ENCODE measurements at regions not wholly inside any gene's neighbourhood (a gene's known extent, or its start where the extent isn't known, plus 50 kb on each side); places are given as distances from the start of the nearest gene placed in this dataset.
A peak's percentile ranks its signal among the peaks of the same experiment; 100 is the strongest.

DNA sequence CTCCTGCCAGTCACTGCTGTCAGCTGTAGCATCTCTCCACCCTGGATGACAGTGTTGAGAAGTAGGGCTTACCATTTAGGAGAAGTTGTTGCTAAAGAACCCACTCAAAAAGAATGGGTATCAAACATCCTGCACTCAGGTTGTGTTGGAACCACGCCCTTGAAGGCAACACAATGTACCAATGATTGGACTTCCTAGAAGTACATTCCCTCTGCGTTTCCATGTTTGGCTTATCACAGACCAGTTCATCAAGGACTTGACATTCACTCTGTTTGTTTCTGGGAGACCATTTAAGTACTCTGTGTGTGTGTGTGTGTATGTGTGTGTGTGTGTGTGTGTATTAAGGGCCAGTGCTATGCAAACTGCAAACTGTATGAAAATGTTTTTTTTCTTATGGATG lies 200.6 kb upstream of the GATB start:
- DNase-seq = peak; percentile 26

DNA sequence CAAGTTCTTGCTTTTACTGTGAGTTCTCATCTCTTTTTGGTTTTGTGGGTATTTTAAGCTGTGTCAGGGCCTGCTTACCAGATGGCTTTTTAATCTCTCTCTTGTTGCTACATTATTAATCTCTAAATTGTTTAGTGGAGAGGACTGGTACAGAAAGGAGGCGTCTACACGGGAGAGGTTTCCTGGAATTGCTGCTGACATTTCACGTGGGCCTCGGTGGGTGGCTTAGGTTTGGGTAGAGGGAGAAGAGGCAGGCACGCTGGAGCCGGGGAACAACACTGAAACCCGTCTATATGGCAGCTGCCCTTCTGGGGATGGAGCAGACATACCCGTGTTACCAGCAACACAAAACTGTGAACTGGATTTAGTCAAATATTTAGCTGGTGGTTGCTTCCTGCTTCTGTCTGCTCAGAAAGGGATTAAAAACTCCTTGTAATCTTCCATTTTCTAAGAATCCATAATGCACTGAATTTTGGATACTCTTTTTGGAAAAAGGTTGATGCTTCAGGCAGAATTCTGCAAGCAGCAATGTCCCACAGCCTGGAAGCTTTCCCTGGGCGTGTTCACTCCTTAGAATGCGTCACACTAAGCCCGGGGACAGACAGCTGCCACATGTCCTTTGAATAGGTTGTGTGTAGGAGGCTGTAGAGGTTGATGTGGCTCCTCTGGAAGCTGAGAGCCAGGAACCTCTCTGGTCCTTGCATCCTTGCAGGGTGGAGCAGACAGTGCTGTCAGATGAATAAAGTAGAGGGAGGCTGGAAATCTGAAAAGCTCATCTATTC lies 199.8 kb upstream of the GATB start:
- no peak for DNase-seq

DNA sequence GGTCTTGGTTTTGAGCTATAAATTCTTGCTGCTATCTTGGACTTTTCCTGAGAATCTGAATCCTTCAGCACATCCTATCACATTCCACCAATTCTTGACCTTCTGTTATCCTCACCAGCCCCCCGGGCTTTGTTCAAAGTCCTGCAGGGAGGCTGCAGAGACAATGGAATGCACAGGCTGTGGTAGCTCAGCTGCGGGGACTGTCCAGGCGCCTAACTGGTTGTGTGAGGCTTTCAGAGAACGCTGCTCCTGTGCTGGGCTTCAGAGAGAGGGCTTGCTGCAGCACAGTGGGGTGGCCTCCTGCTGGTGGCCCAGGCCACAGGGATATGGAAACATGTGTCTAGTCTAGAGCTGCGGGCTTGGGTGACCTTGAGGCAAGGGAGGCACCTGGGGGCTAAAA lies 196.3 kb upstream of the GATB start:
- no peak for DNase-seq

DNA sequence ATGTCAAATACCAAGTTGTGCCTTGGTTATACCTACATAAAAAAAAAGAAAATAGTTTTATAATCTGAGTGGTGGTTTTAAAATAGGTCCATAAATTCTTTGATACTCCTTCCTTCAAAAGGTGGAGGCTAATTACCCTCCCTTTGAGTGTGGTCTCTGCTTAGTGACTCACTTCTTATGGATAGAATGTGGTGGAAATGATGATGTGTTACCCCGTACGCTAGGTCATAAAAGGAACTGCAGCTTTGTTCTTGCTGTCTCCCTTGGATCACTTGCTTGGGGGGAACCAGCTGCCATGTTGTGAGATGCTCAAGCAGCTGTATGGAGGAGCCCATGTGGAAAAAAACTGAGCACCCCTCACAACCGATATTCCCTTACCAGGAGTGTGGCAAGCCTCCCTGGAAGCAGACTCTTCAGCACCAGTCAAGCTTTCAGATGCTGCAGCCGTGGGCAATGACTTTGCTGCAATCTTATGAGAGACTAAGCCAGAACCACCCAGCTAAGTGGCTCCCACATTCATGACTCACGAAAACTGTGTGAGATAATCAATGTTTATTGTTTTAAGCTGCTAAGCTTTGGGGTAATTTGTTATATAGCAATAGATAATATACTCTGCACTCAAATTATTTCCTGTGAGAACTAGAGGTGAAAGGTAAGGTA lies 195.0 kb upstream of the GATB start:
- DNase-seq = no peak

DNA sequence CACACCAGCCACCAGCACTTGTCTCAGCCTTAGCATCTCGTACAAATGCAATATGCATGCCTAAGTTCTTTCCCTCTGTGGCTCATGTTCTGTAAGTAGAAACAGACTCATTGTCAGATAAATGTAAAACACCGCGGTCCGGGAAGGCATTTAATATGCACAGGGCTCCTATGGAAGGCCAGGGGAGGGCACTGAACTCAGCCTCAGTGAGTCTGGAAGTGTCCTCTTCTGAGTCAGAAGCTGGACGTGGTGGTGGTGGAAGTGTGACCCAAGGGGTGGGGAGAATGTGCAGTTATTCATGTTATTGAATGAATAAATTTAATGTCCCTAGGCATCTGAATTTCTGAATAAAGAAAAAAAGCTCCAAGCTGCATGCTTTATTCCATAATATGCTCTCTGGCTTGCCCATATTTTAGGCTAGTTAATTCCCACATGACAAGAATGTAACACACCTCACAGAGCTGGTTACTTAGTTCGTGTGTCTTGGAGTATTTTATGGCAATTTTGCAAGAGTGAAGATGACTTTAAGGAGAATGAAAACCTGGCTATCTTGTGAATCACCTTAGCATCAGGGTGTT lies 193.1 kb upstream of the GATB start:
- no peak for DNase-seq

DNA sequence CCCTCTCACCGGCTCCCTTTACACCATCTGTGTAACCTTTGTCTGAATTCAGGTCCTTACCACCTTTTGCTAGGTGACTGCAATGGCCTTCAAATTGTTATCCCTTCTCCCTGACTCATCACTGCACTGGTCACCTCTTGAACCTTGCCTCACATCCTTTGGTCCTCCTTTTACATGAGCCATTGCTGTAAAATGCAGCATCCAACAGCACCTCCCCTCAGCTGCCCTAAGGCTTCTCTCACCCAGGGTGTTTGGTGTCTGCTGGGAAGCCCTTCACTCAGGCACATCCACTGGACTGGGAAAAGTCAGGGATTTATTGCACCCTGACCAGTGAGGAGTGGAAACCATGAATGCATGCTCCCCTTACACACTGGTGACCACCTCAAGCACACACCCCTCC lies 192.5 kb upstream of the GATB start:
- no peak for DNase-seq

DNA sequence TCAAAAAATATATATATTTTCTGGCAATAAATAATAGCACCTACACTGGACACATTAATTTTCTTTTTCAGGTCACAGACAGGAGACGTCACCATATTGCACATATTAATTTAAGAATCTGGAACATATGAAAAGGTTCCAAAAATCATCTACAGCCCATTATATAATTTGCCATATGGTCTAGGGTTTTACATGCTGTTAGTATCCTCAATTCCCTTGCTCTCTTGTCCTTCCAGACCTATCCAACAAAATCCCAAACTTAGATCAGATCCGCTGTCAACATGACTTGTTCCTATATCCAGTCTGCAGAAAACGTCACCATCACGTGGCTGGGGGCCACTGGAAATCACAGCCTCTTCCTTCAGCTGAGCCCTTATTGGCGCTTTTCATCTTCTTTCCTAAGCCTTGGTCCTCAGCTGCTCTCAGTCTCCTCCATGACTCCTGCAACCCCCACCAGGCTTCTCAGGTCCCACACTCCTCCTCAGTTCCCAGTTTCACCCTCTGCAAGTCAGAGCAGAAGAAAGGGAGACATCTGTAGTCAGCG lies 192.0 kb upstream of the GATB start:
- DNase-seq = no peak

DNA sequence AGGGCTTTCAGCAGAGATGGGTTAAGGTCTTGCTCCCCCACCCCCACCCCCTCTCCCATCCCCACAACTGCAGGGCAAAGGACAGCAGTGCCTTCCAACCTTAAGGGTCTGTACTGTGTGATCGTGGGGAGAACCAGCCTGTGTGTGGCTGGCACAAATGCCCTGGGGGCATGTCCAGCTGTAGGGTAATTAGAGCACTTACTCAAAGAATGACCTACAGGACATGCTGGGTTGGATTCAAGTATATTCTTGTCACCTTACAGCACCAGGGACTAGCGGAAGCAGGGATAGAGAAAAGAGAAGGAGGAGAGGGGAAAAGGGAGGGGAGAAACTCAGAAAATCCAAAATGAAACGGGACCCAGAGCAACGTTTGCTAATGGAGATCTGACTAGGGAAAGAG lies 191.3 kb upstream of the GATB start:
- DNase-seq = no peak

DNA sequence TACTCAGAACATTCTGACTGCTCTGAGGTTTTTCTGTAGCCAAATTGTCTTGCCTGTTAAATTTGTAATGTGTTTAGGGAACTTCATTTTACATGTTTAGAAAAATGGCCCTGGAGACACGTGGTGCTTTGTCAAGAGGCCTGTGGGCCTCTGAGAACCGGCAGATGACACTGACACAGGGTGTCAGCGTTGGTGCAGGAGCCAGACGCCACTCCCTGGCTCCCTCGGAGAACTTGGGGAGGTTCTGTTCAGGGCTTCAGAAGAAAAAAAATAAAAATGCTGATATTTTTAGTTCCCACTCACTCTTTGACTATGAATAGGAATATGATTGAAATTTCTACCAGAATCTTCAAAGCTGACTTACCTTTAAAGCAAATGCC lies 190.9 kb upstream of the GATB start:
- DNase-seq = no peak

DNA sequence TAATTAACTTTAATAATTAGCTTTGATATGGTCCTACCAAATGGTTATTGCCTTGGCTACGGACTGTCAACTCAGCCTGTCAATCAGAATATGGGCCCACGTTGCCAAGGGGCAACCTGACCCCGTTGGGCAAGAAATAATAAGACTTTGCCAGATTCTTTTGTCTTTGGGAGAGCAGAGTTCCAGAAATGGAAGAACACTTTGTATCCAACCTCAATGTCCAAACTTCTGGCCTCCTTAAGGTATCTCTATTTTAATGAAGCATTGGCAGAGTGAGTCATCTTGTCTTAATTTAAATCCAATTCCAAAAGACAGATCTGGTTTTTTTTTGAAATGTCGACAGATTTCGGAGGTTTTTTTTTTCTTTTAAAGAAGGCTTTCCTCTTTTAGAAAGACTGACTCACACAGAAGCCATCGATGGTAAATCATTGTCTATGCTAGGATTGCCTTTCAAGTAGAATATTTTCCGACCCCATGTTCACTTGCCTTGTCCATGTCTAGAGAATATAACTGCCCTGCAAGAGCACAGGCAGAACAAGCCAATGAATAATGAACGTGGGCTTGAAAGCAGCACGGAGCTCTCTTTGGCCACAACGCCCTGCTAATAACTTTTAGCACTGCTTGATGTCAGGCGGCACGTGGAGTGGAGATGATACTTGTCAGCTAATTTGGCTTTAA lies 190.3 kb upstream of the GATB start:
- DNase-seq = no peak

DNA sequence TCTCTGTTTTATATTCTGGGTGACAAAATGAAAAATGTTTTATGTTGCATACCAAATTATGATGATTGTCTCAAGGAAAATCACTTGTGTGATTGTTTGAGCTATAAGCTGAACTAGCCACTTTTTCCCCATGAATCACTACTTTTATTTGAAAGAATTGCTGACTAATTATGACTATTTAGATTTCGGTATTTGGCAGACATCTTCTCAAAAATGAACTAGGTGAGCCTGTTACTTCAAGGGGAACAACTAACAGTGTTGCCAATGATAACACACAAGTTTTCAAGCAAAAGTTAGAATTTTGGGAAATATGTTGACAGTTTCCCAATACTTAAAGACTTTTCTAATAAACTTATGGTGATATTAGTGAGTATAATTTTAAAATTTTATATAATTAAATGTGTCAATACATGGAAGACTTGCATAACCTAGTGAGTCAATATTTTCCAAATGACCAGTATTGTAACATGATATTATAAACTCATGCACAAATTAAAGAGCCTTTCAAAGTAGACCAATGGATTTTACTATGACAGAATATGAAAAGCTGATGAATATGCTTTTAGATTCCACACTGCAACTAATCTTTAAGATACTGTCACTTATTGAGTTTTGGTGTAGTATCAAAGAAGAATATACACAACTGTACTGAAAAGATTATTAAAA lies 187.7 kb upstream of the GATB start:
- DNase-seq = no peak

DNA sequence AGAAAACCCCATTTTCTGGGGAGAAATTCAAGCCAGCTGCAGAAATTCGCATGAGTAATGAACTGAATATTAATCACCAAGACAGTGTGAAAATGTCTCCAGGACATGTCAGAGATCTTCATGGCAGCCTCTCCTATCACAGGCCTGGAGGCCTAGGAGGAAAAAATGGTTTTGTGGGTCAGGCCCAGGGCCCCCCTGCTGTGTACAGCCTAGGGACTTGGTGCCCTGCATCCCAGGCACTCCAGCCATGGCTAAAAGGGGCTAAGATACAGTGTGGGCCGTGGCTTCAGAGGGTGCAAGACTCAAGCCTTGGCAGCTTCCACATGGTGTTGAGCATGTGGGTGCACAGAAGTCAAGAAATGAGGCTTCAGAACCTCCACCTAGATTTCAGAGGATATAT lies 185.9 kb upstream of the GATB start:
- no peak for DNase-seq

DNA sequence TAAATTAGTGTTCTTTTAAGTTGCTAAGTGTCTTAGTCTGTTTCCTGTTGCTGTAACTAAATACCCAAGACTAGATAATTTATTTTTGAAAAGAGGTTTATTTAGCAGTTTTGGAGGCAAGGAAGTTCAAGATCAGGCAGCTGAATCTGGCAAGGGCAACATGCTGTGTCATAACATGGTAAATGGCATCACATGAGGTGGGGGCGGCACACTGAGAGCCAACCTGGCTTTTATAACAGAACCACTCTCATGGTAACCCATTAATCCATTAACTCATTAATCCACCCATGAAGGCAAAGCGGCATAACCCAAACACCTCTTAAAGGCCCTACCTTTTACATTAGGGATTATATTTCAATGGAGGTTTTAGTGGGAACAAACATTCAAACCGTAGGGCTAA lies 182.2 kb upstream of the GATB start:
- DNase-seq = no peak

DNA sequence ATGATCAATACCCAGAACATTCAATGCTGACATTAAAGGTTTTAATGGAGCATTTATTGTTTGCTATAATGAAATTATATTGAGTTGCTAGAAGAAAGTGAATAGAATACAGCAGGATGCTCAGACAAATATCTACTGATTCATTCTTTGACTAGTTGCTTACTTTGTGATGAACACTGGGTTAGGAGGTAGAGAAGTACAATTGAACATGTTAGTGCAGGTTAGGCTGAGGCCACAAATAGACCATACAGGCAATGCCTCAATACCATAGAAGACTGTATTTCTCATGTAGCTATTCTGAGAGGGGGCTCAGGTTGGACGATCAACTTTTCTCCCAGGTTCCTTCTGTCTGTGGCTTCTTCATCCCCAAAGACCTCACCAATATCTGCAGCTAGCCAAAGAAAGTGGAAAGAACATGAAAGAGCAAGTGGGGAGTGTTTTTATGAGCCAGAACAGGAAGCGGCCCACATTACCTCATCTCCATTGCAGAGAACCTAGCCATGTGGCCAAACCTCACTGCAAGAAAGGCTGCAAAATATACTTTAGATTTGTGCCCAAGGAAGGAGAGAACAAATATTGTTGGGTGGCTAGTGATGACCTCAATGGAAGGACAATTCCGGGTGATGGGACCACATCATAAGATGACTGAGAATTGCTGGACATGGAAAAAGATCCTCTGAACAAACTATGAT lies 180.3 kb upstream of the GATB start:
- DNase-seq = no peak

DNA sequence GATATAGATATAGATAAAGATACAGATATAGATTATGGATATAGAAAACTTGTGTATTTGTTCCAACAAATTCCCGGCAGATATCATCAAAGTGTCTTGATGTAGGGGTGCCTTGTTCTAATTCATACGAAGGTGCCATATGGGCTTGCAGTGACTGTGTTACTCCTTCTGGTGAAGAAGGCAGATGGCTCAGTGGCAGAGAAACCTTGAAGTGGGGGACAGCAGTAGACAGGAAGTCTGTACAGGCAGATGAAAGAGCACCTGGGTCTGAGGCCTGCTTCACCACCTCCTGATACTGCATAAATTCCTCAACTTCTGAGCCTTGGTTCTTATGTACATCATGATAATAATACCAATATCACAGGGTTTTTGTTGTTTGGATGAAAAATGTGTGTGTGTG lies 179.5 kb upstream of the GATB start:
- DNase-seq = no peak

DNA sequence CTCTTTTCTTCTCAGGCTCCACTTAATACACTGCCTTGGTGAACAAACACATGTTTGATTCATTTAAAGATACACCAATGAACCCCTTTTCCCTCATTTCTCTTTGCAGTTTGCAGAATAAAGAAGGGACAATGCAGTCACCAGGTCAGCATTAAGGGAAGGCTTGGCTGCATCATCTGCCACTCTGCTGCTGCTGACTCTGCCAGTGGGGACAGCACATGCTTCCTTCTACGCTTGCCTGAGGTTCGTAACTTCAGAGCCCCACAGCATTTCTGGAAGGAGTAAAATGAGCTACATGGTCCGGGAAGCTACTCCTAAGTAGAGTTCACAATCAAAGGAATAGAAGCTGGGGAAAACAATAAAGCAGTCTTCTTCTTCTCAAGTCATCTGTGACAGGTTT lies 178.9 kb upstream of the GATB start:
- DNase-seq = no peak

DNA sequence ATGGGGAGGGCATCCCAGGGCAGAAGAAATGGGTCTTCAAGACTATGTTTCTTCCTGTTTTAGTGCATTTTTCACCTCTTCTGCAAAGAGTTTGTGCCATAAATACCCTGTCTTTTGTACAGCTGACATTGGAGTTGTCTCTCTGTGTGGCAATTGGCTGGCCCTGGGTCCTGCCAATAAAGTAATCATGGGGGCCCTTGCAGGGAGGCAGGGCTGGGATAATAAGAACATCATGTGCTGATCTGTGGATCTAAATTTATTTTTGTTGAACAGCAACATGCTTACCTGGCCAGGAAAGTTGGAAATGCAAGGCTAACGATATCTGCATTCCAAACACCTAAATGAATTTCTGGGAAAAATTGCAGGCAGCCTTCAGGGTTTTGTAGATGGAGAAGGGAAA lies 174.6 kb upstream of the GATB start:
- DNase-seq = no peak

DNA sequence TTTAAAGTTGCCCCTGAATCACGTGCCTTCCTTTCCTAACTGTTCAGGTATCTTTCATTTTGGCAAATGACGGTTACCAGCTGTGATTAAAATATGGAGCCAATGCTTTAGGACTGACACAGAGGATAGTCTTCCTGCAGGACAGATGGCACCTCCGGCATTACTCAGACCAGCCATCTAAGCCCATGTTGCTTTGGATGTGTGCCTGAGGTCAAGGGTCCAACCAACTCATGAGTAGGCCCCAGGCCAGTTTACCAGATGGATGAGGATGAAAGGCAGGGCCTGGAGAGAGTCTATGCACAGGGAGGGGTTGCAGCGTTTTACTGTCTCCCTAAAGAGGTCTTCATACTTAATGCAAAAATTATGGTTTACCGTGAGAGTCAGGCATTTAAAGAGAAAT lies 174.0 kb upstream of the GATB start:
- no peak for DNase-seq

DNA sequence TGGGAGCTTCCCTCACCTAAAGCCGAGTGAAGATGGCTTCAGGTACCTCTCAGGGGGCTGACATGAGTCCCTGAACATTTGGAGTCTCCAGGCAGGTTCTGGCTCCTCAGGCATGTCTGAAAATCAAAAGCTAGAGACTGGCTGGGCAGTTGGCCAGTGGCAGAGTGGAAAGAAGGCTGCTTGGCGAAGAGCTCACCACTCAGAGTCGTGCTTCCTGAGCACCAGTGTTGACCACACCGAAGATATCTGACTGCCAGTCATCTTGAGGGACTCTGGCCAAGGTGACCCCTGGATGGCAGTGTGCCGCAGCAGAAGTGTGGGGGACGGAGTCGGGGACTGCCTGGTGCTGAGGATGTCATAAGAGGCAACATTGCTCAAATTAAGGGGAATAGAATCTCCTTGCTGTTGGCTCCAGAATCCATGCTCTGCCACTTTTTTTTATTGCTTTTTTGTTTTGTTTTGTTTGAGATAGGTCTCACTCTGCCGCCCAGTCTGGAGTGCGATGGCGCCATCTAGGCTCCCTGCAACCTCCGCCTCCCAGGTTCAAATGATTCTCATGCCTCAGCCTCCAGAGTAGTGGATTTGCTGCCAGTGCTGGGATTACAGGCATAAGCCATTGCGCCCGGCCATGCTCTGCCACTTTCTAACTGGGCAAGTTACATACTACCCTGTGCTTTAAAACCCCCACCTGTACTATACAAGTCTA lies 172.5 kb upstream of the GATB start:
- no peak for DNase-seq

DNA sequence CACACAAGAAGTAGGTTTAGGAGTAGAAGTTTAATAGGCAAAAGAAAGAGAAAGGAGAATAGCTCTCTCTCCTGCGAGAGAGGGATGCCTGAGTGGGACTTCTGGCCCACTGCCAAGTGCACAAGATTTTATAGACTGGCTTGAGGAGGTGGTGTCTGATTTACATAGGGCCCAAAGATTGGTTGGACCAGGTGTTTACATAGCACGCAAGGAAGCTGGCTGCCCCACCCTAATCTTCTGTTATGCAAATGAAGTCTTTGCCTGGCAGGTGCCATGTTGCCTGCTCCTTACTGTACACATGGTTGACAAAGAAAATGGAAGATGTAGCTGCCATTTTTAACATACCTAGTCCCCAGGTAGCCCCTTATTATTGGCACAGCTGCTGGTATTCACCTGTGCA lies 170.8 kb upstream of the GATB start:
- no peak for DNase-seq

DNA sequence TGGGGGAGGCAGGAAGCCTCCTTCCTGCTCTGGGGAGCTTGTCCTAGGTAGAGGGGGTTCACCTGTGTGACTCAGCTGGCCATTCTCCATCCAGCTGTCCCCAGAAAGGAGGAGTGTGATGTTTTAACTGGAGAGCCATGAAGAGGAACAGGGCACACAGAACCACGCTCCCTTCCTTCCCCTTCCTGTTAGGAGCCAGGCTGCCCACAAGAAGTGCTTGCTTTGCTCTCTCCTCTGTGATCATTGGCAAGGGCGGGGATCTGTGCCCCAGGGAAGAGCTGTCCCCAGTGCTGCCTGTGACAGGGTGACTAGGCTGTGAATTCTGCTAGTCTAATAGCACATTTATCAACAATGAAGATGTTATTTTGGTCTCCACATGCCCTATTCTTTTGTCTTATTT lies 169.6 kb upstream of the GATB start:
- DNase-seq = no peak

DNA sequence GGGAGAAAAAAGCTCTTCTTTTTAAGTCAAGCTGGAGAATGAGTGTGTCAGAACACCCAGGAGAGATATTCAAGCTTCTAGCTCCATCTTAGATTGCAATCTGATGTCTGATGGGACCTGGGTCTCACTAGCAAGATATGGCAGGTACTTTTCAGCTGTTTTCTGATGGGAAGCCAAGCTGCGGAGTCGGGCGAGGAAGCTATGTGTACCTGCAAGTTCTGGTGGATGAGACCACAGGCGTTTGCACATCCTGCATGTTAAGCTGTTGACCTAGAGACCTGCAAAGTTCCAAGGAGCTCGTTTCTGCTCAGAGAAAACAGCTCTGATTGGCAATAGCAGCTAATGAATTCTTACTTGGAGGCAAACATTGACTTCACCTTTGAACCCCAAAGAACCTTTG lies 167.3 kb upstream of the GATB start:
- no peak for DNase-seq
